ENCODE measurements at regions not wholly inside any gene's neighbourhood (a gene's known extent, or its start where the extent isn't known, plus 50 kb on each side); places are given as distances from the start of the nearest gene placed in this dataset.
"Not testable (repeated sequence)": the region's sequence is repeated elsewhere in the genome, so short reads cannot be mapped to it uniquely, and the experiment has no call there.

DNA sequence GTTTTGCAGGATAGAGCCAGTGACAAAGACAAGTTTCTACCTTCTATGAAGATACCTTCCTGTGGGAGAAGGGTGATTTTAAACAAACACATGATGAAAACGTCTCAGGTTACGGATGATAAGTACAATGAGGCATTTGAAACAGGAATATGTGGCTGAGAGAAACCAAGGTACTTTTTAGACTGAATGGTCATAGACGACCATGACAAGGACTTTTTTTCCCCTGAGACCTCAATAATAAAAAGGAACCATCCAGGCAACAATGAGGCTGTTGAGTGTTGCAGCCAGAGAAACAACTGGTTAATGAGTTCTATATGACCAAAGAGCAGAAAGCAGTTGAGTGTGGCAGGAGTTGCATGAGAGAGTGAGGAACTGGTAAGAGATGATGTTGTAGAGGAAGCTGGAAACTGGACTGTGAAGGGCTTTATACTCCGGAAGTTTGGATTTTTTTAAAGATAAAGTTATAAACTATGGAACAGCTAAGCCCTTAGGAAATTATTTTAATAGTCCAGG is 306.1 kb upstream of the CYRIA start:
- DNase-seq (ENCODE audit: low spot score), result no peak

DNA sequence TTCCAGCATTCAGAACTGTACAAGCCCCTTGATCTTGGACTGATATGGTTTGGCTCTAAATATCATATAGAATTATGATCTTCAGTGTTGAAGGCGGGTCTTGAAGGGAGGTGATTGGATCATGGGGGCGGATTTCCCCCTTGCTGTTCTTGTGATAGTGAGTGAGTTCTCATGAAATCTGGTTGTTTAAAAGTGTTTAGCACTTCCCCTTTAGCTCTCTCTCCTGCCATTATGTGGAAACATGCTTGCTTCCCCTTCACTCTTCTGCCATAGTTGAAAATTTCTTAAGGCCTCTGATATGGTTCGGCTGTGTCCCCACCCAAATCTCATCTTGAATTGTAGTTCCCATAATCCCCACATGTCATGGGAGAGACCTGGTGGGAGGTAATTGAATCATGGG is 305.3 kb upstream of the CYRIA start:
- DNase-seq (ENCODE audit: low spot score), result not testable (repeated sequence)

DNA sequence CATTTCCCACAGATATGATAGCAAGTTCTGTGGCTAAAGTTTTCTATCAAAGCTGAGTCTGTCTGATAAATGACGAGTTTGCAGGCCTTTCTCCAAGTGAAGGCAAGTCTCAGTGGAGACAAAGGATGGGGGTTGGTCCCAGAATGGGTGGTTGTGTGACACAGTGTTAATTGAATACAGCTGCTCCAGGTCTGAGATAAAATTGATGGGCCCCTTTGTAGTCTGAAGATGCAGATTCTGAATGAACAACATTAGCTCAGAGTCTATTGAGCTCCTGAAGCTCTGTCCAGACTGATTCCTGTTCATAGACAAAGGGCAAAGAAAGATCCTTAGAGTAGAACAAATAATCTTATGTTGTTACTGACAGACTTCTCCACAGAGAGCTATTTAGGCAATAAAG is 296.9 kb upstream of the CYRIA start:
- DNase-seq (ENCODE audit: low spot score), result no peak

DNA sequence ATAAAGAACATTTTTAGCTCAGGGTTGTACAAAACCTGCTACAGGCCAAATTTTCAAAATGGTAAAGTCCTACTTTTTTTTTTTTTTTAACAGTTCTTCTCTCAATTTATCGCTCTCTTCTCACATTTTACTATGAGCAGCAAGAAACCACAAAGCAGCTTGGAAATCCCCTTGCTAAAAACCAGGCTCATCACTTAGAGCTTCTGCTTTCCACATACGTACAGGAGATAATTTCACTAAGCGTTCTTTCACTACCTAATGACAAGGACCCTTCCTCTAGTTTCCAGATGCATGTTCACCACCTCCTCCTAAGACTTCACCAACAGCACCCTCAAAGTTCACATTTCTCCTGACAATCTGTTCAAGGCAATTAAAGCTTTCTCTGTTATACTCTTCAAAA is 294.9 kb upstream of the CYRIA start:
- DNase-seq (ENCODE audit: low spot score), result no peak

DNA sequence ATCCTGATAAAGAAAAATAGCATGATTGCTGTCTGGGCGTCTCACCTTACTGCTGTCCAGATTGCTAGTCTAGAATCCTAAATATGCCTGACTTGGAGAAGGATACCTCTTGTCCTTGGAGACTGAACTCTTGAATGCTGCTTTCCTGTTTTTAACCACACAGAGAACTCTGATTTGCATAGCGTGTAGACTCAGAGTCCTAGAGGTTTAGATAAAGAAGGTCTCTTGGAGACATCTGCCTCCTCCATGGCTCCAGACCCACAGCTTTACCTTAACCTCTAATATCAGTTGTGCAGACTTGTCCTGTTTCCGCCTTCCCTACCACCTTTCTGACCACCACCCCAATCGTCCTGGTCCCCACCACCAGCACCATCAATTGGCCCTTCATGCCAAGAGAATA is 292.6 kb upstream of the CYRIA start:
- no peak for DNase-seq (ENCODE audit: low spot score)

DNA sequence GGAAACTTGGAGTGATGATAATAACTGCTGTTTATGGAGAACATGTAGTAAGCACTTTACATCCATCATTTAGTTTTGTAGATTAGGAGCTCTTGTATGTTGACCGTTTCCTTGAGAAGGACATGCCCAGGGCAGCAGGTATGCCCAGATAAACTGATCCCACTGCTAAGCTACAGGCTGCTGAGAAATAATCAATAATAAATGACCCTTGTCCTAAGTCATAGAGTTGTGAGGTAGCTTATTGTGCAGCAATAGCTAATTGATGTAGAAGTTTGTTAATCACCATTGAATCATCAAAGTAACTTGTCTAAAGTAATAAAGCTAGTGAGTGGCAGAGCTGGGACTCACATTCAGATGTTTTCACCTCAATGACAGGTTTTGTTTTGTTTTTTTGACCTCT is 287.2 kb upstream of the CYRIA start:
- no peak for DNase-seq (ENCODE audit: low spot score)

DNA sequence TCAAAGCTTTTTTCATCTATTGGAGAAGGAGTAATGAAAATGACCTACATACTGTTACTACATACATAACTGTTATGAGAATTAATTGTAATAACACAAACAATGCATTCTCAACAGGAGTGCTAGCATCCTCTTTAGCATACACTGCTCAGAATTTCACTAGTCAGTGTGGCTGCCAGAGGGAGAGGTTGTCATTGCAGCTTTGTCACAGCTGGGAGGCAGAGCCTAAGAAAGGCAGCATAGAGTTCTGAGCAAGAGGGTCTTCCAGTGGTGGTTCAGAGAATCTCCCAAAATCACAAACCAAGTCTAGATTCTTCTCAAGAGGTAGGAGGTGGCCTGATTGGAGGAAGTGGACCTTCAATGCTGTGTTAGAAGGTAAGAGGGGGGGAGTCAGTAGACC is 286.7 kb upstream of the CYRIA start:
- DNase-seq (ENCODE audit: low spot score), result no peak

DNA sequence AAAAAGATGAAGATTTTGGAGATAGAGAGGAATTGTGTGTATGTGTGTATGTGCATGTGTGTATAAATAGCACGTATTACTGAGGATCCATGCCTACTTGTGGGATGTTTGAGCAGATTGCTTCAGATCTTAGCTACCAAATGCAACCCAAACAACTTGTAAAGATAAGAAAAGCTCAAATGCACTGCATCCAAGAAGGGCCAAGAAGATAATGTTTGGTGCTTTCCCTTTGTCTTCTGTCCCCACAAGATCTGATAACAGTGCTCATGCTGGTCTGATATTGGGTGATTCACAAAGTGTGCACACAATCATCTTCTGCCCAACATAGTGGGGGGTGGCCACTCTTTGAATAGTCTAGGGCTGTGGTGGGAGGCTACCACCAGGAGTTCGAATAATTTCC is 284.8 kb upstream of the CYRIA start:
- DNase-seq (ENCODE audit: low spot score), result no peak

DNA sequence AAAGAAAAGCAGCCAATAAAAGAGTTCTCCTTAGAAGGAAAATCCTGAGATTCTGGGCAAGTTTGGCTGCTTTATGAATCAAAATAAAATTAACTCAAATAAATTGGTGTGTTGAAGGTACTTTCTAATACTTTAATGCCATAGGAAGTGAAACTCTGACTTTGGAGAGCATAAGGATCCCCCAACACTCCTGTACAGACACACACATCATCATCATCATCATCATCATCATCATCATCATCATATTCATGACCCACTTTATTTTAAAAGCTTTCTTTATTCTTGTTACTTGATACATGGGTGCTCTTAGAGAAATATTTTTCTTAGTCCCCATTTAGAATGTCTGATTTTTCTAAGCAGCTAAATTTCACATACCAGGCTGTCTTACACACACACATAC is 283.1 kb upstream of the CYRIA start:
- no peak for DNase-seq (ENCODE audit: low spot score)

DNA sequence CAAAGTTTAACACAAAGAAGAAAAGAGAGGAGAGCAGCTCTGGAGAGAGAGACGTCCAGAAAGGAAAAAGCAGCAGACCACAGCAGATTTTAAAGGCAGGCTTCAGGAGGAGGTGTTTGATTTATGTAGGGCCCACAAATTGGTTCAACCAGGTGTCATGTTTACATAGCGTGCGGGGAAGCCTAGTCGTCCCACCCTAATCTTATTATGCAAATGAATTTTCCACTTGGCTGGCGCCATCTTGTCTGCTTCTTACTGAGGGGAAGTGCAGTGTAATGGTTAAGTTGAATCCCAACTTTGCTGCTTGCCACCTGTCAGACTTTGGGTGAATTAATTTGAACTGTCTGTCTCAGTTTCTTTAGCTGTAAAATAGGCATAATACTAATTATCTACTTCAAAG is 282.4 kb upstream of the CYRIA start:
- no peak for DNase-seq (ENCODE audit: low spot score)

DNA sequence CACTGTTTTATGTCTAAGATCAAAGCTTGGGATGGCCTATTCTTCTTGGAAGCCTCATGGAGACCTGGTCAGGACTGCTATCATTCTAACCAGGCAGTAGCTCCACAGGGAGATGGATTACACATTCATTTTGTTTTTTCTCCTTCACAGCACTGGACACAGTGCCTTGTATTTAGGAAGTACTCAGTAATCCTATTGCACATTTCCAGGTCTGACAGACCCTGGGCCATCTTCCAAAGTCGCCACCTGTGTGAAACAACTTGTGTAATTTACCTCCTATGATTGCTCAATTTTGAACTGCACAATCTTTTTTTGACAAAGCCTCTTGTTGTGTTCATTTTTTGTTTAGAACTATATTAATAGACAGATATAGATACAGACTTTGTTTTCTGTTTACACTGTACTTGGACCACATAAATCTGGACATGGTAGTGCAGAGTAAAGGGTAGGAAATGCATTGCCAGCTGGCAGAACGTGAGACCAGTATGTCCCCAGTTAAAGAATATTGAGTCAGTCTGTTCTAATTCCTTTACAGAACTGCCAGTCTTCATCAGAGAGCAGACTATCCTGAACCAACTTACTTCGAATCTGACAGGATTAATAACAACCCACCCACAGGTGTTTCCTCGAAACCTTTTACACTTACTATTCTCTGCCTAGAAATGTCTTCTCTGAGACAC is 277.8 kb upstream of the CYRIA start:
- no peak for DNase-seq (ENCODE audit: low spot score)

DNA sequence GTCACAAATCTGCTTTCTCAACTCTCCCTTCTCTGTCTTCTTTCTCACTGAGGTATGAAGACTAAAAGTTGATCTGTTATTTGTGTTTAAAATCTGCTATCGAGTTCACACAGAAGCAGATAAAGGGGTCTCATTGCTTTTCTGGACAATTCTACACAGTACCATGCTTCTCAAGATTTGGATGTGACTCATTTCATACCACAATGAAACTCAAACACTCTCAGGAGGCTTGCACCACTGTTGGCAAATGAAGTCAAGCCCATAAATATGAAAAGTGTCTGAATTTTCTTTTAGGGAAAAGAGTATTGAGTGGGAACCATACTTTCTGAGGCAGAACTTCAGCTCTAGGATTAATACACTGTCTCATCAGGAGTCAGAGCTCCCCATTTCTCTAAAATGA is 274.6 kb upstream of the CYRIA start:
- DNase-seq (ENCODE audit: low spot score), result no peak

DNA sequence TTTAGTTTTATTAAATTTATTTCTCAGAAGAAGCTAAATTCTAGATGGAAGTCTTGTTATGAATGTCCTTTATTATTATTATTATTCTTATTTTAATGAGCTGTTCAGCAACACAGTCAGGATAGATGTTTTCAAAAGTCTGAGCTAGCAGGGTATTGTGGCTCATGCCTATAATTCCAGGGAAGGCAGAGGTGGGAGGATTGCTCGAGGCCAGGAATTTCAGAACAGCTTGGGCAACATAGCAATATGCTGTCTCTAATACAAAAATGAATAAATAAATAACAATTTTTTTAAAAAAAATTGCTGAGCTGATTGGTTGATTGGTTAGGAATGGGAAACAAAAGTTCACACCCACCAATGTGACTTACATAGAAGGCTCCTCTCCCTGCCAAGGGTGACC is 274.1 kb upstream of the CYRIA start:
- DNase-seq (ENCODE audit: low spot score), result no peak

DNA sequence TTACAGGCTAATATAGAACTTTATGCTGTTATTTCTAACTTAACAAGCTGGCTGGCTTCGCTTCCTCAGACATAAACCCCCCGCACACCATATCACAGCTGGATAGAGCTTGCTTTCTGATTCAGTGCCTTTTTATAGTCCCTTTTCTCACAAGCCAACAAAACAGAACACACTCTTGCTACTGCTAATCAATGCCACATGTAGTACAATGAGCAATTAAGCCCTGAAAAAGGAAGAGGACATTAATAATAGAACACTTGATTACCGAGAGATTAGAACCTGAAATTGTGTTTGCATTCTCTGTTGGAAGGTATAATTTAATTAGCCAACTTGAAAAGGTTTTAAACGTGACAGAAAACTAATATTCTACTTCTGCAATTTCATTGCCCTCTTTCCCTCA is 267.7 kb upstream of the CYRIA start:
- no peak for DNase-seq (ENCODE audit: low spot score)

DNA sequence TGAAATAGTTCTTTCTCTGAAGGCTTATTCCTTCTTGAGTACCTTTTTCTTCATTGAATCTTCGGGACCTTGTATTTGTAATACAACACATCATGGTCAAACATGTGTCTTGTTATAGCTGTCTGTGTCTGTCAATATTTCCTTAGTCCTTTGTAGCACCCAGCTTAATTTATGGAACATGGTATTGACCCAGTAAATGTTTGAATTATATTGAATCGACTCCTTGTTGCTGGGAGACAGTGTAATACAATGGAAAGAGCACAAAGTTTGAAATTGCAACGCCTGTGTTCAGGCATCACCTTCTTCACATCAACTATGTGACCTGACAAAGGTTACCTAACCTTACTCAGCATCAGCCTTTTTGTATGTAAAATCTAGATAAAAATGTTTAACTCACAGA is 267.2 kb upstream of the CYRIA start:
- DNase-seq (ENCODE audit: low spot score), result no peak

DNA sequence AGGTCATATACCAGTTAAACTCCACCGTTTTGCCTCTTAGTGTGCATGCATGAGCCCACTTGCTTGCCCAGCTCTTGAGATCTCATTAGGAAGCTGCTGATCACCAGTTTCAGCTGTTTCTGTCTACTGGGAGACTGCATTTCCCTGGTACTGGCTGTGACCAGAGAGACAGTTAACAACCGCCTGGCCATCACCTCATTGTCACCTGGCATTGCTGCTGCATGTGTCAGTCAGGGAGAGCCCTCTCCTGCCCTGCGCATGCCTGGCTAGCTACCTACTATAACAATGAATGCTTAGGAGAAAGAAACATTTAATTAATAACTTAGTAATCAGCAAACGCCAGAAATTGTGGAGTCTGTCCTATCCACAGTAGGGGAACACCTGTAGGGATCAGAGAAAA is 265.8 kb upstream of the CYRIA start:
- DNase-seq (ENCODE audit: low spot score), result no peak

DNA sequence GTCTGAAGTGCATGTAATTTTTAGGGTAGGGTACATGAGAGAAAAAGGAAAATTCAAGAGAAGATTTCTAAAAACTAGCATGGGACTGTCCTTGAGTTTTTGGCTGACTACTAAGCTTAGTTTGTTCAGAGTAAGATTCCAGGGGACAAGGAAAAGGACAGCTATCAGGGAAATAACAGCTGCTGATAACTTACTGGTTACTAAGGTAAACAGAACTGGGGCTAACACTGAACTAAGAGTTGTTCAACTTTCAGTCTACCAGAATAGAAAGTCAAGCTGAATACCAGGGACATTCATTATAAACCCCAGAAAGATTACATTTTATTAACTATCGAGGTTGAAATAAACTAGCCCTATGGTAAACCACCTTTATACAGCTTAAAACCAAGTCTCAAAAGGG is 261.8 kb upstream of the CYRIA start:
- no peak for DNase-seq (ENCODE audit: low spot score)

DNA sequence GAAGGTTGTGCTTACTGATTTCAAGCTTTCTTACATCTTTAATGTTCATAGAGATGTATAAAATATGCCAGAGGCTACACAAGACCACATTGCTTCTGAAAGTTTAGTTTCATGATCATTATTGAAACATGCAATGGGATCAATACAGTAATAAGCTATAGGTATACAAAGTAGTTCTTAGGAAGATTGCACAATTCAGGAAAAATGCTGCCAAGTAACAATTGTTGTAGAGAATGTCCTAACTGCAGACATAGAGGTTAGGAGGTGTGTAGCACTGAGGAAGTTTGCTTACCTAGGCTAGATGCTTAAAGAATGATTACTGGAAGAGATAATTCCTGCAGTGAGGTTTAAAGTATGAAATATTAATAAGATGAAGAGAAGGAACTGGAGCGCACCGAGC is 259.5 kb upstream of the CYRIA start:
- DNase-seq (ENCODE audit: low spot score), result no peak

DNA sequence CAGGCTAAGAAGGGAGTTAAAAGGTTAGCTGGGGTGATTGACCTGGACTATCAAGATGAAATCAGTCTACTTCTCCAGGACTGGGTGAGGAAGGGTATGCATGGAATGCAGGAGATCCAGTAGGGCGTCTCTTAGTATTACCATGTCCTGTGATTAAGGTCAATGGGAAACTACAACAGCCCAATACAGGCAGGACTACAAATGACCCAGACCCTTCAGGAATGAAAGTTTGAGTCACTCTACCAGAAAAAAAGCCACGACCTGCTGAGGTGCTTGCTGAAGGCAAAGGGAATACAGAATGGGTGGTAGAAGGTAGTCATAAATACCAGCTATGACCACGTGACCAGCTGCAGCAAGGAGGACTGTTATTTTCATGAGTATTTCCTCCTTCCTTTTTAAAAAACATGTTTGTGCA is 249.7 kb upstream of the CYRIA start:
- DNase-seq (ENCODE audit: low spot score), result not testable (repeated sequence)

DNA sequence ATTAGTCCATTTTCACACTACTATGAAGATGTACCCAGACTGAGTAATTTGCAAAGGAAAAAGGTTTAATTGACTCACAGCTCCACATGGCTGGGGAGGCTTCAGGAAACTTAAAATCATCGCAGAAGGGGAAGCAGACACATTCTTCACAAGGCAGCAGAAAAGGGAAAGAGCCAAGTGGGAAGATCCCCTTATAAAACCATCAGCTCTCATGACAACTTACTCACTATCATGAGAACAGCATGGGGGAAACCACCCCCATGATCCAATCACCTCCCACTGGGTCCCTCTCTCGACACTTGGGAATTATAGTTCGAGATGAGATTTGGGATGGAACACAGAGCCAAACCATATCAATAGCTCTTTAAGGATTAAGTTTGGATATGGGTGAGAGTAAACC is 246.1 kb upstream of the CYRIA start:
- DNase-seq (ENCODE audit: low spot score), result no peak

DNA sequence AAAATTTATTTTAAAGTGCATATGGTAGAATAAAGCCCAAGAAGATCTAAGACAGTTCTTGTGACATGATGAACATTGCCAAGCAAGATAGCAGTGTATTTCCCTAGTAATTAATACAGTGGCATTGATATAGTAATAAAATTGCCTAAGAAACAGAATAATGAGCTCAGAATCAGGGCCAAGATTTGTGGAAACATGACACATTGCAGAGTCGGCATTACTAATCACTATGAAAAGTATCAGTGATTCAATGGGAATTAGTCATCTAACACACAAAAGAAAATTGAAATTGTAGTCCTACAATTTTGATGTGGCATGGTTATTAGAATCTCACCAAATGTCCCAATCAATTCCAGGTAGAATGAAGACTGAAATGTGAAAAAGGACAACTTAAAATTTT is 243.0 kb upstream of the CYRIA start:
- DNase-seq (ENCODE audit: low spot score), result no peak

DNA sequence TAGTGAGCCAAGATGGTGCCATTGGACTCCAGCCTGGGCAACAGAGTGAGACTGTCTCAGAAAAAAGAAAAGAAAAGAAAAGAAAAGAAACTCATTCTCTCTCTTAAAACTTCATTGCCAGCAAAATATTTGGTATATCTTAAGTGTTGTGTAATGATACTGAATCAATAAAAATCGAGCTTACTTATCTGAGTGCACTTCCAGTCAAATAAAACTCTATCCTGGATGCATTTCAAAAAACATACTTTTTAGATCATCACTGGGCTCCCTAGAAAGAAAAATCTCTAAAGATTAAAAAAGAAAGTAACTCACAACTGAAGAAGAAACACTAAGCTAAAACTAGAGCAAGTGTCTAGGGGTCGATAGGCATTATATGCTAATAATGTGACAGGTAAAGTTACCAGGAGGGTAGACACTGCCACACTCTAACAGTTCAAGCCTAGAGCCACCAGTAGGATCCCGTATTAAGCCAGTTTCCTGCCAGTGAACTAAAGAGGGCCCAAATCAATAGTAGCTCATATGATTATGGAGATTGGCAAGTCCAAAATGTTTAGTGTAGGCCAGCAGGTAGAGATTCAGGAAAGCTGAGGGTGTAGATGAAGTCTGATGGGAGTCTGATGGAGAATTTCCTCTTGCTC is 242.1 kb upstream of the CYRIA start:
- DNase-seq (ENCODE audit: low spot score), result no peak

DNA sequence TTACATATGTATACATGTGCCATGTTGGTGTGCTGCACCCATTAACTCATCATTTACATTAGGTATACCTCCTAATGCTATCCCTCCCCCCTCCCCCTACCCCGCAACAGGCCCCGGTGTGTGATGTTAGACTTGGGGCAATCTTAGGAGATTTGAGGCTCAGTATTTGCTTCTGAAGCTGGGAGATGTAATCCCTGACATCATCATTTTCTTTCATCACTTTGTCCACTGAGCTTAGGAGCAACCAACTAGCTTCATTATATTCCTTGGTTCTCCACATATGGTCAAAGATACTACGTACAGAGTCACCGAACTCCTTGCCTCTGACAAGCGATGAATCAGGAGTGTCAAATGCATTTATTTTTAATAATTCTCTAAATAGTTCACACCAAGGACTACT is 239.7 kb upstream of the CYRIA start:
- not testable (repeated sequence) for DNase-seq (ENCODE audit: low spot score)

DNA sequence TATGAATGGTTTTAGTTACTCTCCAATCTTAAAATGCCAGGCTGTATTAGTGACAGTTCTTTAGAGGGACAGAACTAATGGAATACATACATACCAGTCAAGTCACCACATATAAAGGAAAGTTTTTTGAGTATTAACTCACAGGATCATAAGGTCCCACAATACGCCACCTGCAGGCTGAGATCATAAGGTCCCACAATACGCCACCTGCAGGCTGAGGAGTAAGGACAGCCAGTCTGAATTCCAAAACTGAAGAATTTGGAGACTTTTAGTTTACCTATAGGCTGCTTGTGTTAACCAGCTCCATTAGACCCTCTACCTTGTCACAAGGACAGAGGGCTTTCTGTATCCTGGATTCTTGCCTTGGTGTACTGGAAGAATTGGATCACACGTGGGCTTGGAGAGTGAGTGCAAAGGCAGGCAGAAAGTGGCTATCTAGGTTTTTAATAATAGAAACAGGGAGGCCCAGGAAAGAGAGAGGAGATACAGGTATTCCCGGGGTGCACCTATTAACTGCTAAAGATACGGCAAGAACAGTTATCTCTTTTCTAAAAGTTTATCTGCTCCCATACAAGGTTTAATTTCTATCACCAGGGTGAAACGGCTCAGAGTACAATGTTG is 234.9 kb upstream of the CYRIA start:
- no peak for DNase-seq (ENCODE audit: low spot score)
